ENCODE measurements at regions not wholly inside any gene's neighbourhood (a gene's known extent, or its start where the extent isn't known, plus 50 kb on each side); places are given as distances from the start of the nearest gene placed in this dataset.
"Not testable (repeated sequence)": the region's sequence is repeated elsewhere in the genome, so short reads cannot be mapped to it uniquely, and the experiment has no call there.

GRCh38 chr4:164239976-164240375 is 514.0 kb upstream of the SMIM31 start:
- DNase-seq = no peak

DNA sequence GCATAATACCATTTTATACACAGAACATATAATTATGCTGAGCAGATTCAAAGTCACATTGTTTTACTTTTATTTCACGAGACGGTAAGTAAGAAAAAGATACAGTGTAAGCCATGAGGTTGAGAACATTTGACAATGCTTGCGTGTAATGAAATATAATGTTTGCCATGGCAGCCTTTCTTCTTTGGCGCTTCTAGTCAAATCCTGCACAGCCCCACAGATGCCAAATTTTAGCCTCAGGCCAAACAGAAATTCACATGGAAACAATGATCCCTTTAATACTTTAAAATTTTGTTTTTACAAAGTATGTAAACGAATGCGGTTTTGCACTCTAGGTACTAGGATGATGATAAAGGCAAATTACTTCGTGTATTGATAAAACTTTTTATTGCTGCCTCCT is 502.7 kb upstream of the SMIM31 start:
- DNase-seq = no peak

DNA sequence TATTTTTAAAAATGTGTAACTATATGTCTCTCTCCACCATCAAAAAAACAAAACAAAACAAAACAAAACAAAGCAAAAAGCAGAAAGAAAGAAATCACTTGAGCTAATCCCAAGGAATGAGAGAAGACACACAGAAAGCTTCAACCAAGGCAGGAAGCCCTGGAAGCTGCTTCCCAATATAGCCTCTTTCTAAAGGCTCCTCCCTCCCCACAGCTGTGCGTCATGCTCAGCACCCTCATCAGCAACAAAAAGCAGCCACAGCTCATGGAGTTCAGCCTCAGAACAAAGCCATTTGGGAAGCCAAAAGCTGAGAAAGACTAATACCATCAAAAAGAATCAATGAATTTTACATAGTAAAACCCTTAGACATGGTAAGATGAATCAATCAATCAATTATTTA is 501.6 kb upstream of the SMIM31 start:
- DNase-seq = no peak

DNA sequence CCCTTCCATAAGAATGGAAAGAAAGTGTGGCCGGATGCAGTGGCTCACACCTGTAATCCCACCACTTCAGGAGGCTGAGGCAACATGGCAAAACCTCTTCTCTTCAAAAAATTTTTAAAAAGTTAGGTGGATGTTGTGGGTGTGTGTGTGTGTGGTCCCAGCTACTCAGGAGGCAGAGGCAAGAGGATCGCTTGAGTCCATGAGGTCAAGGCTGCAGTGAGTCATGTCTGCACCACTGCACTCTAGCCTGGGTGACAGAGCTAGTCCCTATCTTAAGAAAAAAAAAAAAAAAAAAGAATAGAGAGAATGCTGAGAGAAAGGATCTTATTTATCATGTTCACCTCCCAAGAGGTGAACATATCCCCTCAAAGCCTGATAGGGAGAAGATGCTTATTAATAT is 492.1 kb upstream of the SMIM31 start:
- no peak for DNase-seq

DNA sequence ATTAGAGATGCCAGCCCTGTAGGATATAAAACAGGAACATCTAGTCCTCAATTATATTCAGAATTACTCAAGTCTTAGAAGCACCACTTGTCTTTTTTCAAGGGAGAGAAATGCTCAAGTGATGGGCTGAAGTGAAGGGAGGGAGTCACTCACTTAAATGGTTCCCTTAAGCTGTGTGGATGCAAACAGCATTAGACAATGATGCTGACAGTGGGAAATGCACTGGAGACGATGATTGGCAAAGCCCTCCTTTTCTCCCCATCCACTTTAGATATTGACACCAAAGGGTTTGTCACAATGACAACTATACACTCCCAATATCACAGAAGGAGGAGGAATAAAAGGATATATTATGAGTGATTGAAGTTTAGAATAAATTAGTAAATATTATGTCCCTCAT is 491.4 kb upstream of the SMIM31 start:
- DNase-seq = not testable (repeated sequence)

DNA sequence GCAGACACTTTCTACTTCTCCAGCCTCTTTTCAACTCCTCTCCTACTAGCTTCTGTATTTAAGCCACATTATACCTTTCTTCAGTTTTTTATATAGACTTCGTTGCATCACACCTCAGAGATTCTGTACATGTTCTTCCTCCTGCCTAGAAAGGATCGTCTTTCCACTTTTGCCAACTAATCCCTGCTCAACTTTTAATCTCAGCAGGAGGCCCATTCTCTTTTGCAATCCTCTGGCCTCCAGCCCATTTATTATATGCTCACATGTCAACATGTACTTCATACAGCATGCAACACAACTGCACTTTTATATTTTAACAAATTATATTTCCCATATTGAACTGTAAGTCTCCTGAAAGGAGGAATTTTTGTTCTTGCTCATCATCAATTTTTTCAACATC is 476.5 kb upstream of the SMIM31 start:
- DNase-seq = not testable (repeated sequence)

GRCh38 chr4:164287173-164287572 is 466.8 kb upstream of the SMIM31 start:
- no peak for DNase-seq

- no peak for DNase-seq
These were observed 465.4 kb upstream of the SMIM31 start for GRCh38 chr4:164288578-164288977.

DNA sequence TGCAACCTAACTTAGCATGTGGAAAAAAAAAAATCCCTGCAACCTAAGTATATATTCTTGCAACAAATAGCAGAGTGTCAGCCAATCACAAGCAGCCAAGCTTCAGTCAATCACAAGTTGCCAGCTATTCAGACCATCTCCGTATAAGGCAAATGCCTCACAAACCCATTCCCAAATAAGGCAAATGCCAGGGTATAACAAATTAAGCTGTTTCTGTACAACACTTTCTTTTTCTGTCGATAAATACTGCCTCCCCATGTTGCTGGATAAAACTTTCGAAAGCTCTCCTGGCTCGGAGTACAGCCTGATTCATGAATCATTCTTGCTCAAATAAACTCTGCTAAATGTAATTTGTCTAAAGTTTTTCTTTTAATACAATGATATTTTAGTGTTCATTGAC is 460.7 kb upstream of the SMIM31 start:
- DNase-seq = no peak

GRCh38 chr4:164293743-164294142 is 460.2 kb upstream of the SMIM31 start:
- no peak for DNase-seq

DNA sequence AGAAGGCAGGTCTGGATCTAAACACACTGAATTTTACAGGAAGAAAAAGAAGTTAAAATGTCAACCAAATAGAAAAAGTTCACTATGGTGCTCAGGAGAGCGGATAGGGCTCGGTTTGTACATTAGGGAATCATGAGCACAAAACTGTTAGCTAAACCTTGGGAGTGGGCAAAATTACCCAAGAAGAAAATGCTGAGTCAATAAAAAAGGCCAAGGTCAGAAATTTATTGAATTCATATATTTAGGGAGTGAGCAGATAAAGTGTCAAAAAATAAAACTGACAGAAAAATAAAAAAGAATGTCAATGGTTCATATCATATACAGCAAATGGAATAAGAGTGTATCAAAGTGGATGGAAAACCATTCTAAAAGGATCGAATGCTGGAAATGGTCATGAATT is 452.5 kb upstream of the SMIM31 start:
- no peak for DNase-seq

GRCh38 chr4:164304101-164304639 is 449.8 kb upstream of the SMIM31 start:
- no peak for DNase-seq

GRCh38 chr4:164304861-164305260 is 449.1 kb upstream of the SMIM31 start:
- no peak for DNase-seq

DNA sequence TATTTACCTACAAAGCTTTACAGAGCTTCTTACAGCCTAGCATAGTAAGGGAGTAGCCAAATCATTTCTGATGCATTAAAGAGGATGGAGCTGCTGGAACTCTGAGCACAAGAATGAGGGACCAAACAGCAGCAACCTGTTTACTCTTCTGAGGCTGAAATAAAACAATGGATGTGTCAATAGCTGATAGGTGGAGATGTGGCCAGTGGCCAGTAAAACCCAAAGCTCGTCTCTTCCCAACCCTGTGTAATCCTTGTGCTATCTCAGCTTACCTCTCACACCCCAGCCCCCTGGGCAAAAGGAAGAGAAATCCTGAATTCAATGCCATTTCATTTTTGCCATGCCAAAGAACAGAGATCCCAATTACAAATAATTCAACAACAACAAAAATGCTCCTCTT is 446.7 kb upstream of the SMIM31 start:
- DNase-seq = no peak

DNA sequence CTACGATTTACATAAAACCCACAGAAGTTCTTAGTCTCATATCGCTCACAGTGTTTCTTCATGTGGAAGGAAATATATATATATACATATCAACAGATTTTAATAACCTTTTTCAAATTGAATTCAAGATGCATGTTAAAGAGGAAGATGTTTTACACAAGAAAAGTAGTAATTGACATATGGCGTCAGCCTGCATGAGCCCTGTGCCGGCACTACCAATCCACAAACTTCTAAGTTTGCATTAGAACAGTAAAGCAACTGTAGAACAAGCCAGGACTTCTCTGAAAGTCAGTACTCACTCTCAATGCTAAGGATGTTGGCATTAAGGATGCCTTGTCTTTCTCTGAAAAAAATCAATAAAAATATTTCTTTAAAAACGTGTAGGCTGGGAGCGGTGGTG is 441.3 kb upstream of the SMIM31 start:
- DNase-seq = no peak

DNA sequence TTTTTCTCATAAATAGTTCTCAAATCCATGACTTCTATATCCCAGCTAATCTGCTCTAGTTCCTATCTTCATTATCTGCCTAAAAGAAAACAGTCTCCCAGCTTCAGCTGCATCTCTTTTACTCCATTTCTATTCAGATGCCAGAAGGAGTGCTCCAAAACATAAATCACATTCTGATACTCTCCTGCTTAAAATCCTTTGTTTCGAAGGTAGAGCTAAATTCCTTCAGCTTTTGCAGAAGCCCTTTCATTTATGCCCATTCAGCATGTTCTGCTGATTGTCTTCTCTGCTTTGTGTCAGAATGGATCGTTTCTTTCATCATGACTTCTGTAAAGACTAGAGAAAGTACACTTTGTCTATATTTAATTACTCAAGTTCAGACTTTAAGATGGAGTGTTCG is 440.1 kb upstream of the SMIM31 start:
- DNase-seq = no peak

GRCh38 chr4:164318350-164318749 is 435.6 kb upstream of the SMIM31 start:
- DNase-seq = no peak

- no peak for DNase-seq
These were observed 434.2 kb upstream of the SMIM31 start for GRCh38 chr4:164319688-164320087.

DNA sequence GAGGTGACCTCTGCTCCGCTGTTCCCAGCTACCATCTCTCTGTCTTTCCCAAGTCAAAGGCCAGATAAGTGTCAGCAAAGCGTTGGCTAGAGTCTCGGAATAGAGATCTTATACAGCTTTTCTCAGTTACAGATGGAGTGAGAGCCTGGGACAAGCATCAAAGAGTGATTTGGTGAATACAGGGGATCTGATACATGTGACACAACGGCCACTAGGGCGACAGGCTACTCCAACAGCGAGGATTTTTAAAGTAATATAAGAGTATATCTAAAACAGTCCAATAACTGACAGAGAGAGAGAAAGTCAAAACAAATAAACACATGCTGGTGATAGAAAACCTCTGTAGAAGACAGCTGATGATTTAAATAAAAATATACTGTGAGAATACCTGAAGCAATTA is 433.1 kb upstream of the SMIM31 start:
- no peak for DNase-seq

DNA sequence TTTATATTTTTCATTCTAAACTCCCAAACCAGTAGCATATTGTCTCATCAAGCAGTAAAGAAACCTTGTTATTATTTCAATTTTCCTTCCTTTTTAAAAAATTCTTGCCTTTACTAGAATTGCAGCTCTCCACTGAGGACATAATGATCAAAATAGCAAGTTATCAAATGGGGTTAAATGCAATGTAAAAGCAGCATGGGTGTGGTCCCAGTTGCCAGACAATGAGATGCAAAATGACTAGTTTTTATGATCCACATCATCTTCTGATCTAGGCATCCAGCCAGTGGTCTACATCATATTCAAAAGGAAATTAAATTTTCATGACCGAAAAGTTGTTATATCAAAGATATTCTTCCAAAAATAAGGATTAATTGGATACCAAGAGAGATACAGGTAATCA is 427.9 kb upstream of the SMIM31 start:
- no peak for DNase-seq

DNA sequence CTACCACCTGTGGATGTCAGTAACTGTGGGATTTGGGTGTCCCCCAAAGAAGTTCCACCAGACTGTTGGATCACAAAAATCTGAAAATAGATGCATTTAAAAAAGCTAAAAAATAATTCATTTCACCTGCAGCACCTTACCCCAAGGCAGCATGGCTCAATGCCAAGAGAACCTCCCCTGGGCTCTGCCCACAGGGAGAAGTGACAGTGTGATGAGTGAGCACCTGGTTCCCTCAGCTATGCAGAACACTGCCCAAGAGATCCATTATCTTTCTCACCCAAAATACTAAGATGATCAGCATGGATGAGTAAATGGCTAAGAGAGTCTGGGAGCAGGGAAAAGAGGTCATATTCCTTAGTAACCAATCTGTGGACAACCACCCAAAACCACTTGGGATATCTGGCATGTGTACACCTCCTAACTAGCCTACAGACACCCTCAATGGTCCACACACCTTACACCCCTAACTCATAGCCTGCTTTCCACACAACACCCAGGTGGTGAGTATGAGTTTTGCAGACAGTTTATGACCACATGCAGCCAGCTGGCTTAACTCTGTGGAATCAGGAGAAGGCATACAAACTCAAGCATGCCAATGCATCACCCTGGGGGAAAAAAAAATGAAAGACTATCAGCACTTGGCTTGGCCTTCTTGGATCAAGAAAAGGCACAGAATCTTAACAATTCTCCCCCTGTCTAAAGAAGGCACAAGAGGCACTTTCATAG is 416.5 kb upstream of the SMIM31 start:
- no peak for DNase-seq

- no peak for DNase-seq
These were observed 410.4 kb upstream of the SMIM31 start for GRCh38 chr4:164343472-164343976.

- DNase-seq = no peak
These were observed 408.2 kb upstream of the SMIM31 start for GRCh38 chr4:164345756-164346155.

DNA sequence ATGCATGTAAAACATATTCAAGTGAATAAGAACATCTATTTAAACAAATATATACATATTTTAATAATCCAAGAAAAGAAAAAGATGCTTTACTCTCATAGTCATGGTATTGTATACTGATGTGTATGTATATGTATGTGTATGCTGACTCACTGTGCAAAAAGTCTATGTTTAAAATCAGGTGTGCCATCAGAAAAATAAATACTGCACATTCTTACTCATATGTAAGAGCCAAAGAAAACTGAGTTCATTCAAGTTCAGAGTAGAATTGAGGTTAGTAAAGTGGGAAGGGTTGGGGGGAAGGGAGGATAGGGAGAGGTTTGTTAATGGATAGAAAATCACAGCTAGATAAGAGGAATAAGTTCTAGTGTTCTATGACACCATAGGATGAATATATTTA is 403.9 kb upstream of the SMIM31 start:
- no peak for DNase-seq

DNA sequence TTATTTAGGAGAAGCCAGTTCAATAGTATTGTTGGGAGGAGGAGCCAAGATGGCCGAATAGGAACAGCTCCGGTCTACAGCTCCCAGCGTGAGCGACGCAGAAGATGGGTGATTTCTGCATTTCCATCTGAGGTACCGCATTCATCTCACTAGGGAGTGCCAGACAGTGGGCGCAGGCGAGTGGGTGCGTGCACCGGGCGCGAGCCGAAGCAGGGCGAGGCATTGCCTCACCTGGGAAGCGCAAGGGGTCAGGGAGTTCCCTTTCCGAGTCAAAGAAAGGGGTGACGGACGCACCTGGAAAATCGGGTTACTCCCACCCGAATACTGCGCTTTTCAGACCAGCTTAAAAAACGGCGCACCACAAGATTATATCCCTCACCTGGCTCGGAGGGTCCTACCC is 403.2 kb upstream of the SMIM31 start:
- DNase-seq = not testable (repeated sequence)

All from NCI-H510A (cell line).